ENCODE measurements at regions not wholly inside any gene's neighbourhood (a gene's known extent, or its start where the extent isn't known, plus 50 kb on each side); places are given as distances from the start of the nearest gene placed in this dataset.

DNA sequence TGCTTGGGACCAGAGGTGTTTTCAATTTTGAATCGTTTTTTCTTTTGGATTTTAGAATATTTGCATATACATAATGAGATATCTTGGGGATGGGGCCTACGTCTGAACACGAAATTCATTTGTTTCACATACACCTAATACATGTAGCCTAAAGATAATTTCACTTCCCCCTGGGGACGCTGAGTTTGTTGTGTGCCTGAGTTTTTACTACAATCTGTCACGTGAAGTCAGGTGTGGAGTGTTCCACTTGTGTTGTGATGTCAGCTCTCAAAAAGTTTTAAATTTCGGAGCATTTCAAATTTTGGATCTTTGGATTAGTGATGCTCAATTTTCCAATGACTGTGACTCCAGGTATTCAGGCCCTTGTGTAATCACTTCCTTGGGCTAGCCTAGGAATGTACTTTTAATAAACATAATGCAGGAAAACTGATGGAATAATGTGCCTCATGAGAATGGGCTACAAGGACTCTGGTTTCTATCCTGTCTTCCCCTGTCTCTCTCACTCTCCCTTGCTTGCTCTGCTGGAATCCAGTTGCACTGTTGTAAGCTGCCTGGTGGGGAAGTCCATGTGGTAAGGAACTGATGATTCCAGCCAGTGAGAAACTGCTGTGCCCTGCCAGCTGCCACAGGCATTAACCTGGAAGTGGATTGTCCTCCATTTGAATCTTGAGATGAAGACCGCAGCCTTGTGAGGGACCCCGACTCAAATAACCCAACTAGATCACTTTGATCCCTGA is 403.8 kb downstream of the SHISA9 start:
- TF ChIP-seq, protein P1, sequence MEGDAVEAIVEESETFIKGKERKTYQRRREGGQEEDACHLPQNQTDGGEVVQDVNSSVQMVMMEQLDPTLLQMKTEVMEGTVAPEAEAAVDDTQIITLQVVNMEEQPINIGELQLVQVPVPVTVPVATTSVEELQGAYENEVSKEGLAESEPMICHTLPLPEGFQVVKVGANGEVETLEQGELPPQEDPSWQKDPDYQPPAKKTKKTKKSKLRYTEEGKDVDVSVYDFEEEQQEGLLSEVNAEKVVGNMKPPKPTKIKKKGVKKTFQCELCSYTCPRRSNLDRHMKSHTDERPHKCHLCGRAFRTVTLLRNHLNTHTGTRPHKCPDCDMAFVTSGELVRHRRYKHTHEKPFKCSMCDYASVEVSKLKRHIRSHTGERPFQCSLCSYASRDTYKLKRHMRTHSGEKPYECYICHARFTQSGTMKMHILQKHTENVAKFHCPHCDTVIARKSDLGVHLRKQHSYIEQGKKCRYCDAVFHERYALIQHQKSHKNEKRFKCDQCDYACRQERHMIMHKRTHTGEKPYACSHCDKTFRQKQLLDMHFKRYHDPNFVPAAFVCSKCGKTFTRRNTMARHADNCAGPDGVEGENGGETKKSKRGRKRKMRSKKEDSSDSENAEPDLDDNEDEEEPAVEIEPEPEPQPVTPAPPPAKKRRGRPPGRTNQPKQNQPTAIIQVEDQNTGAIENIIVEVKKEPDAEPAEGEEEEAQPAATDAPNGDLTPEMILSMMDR (IDR thresholded peaks at IDR 0.05): no peak
- TF ChIP-seq POLR2A (IDR thresholded peaks at IDR 0.05) (no peak), EP300 (IDR thresholded peaks at IDR 0.05) (no peak), POLR2AphosphoS5 (IDR thresholded peaks at IDR 0.05) (no peak)

Data from sigmoid colon (tissue), 4 donors.